Activated CD4-positive, alpha-beta T cell treated with anti-CD3 and anti-CD28 coated beads for 4 hours (primary cell): ENCODE measurements at regions not wholly inside any gene's neighbourhood (a gene's known extent, or its start where the extent isn't known, plus 50 kb on each side); places are given as distances from the start of the nearest gene placed in this dataset.

ENCODE experiments used
- DNase-seq, 2 donors: peaks; one replicate each; pipeline ENCODE4 v3.0.0-alpha.2; 2020

DNA sequence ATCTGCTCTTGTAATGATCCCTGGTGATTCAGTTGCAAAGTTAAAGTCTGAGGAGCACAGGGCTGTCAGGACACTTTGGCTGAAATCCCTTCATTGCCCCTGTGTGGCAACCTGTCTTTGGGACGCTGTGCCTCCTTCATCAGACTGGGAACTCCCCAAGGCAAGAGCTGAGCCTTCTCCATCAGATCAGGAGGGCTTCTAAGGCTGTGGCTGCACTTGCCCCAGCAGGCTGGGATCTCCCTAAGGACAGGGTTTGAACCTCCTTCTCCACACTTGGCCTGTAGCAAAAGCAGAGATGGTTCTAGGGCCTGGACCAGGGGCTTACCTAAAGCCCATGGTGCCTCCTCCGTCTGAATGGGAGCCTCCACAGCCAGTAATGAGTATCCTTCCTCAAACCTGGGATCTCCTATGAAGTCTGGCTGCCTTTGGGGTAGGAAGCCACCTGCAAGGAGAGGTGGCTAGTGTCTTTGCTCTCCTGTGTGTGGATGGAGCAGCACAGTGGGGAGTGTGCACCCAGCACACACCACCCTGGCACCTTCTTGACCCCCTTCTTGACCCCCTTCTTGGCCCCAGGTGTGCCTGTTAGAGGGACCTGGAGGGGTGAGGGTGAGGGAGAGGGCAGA, 79.0 kb upstream of the NKD1 start:
- no peak for DNase-seq

DNA sequence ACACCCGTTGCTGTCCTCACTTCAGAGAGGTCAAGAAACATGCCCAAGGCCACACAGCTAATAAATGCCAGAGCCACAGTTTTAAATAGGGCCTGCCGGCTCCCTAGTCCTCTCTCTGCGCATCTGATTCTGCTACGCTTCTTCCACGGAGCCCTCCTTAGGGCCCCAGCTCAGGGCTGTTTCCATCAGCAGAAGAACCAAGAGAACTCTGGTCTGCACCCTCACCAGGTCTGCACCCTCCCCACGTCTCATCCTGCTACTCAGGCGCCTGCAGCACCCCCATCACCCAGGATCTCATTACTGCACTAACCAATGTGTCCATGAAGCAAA, 79.5 kb upstream of the NKD1 start:
- DNase-seq, result no peak

DNA sequence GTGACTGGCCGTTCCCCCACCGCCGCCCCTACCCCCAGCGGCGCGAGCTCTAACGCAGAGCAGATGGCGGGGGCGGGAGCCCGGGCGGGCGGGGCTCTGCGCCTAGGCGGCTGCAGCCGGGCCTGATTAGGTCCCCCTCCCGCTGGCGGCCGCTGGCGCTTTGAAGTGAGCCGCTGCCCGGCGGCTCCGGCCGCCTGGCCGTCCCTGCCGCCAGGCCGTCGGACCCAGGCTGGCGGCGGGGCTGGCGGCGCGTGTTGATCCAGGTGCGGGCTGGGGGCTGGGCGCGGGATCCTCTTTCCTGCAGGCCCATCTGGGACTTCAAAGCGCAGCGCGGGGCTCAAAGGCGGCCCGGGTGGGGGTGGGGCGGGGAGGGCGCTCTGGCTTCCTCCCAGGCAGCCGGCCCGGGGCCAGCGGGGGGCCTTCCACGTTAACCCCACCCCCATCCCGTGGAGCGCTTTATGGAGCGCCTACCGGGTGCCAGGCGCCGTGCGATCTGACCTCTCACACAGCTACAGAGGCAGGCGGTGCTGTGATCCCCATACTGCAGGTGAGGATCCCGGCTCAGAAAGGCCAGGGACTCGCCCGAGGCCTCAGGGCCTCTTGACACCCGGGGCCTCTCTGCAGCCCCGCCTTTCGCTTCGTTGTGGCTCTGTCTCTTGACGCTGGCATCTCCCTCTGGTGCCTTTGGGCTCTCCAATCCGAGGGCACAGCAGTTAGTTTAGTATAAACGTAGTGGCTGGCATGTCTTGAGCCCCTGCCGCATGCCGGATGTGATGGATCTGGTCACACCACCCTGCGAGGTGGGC, 80.0 kb upstream of the NKD1 start:
- DNase-seq, result no peak

DNA sequence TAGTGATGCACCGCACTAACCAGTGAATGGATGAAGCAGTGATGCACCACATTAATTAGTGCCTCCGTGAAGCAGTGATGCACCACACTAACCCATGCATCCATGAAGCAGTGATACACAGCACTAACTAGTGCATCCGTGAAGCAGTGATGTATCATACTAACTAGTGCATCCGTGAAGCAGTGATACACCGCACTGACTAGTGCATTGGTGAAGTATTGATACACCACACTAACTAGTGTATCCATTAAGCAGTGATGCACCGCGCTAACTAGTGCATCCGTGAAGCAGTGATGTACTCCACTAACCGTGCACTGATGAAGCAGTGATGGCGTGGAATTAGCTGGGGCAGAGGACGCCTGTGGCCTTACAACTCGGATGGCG, 80.6 kb upstream of the NKD1 start:
- DNase-seq, result no peak

DNA sequence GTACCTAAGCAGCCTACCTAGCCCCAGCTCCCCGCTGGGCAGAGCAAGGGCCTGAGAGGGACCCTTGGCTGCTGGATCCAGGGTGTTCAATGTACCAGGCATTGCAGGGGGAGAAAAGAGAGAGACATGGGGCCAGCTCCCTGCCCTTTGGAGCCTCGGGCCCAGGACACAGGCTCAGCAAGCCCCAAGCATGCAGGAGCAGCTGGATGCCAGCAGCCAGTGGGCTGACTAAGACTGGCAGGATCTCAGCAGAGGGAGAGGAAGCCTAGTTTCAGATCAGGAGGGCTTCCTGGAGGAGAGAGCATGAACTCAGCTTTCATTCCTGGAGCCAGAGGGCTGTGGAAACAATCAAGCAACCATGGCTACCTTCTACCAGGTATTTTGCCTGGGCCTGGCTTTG, 82.0 kb upstream of the NKD1 start:
- no peak for DNase-seq

DNA sequence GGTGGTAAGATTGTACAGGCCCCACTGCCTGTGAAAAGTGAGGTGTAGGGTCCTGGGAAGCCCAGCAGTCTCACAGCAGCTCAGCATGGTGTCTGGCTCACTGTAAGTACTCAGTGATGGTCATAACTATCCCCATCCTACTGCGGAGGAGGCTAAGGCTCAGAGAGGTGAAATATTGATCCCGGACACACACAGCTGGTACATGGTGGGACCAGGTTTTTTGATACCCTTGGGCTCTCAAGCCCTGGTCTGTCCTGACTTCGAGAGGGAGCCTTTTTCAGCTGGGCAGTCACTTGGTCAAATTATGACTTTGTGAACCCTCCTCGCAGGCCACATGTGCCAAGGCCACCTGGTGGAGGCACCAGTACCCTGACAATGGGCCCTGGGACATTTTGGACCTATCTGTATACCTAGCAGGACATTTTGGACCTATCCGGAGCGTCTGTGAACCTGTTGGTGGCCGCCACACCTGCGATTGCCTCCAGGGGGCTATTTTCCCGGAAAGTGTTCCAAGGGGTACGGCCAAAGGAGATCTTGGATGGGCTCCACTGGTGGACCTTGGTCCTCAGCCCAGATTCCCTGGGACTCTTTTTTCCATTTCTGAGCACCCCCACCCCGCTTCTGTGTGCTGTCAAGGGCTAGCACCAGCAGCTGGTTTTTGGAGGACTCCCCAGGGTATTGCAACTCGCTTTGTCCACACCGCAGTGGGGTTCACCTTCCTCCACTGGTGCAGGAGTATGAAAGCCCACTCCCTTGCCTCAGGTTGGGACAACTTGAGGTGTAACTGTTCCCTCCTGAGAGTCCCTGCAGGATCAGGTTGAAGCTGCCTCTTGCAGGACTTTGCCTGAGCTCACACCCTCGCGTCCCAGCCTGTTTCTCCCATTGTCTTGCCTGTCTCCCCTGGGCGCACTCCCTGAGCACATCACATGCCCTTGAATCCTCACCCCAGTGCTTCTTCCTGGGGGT, 83.6 kb upstream of the NKD1 start:
- no peak for DNase-seq

DNA sequence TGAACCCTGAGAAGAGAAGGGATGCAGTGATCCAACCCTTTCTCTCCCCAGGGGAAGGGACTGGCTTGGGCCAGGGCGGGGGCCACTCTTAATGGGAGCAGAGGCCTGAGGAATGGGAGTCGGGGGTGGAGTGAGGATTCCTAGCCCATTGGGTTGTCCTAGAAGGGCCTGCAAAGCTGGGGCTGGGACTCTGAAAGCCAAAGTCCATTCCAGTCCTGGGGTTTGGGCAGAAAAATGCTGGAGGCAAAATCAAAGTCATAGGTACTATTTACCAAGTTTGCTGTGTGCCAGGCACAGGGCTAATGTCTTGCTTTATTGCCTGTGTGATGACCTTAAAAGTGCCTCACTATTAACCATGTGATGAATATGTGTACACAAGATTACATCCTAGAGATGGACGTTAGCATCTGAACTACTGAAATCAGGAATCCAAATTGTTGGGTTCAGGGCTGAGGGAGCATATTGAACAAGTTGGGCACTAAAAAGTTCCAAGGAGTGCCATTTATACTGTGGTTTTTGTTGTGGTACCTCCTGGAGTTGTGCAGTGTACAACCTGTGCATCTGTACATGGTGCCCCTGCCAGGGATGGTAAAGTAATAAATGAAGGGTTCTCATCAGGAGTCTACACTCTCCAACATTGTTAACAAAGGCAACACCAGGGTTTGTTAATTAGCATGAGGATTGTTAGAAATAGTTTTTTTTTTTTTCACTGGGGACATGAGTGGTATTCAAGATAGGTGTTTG, 84.4 kb upstream of the NKD1 start:
- no peak for DNase-seq

DNA sequence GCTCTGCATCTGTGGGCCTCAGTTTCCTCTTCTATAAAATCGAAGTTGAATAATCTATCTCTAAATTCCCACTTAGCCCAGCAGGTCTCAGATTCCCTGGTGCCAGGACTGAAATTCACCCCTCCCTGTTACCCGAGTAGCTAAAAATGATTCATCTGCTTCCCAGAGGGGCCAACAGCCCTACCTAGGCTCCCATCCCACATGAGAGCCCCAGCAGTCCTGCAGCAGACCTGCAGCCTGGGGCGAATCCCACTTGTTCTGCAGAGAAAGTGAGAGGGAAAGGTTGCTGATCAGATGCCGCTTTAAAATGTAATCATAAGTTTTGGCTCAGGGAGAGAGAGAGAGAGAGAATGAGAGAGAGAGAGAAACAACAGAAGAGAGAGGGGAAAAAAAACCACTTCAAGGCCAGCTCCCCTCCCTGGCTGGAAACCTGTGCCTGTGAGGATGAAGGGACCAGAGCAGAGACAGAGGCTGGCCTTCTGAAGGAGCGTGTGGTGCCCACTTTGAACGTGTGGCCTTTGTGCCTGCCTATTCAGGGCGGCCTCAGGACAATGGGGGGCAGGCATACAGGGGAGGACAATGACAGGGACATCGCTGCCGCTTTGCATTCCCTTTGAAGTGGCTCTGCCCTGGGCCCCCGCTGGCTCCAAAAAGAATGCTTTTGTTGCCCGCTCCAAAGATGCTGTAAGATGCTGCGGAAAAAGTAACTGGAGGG, 85.2 kb upstream of the NKD1 start:
- no peak for DNase-seq

DNA sequence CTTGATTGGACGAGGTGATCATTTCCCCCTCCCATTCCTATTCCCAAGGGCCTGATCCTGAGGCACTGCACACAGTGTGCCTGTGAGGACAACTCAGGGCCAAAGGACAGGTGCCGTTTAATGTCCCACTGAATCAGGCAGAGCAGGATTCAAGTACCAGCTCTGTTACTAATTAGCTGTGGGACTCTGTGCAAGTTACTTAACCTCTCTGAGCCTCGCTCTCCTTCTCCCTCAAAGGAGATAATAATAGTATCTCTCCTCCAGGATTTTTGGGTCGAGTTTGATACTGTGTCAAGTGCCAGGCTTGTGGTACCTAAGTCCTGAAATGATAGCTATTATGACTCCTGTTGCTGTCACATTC, 86.8 kb upstream of the NKD1 start:
- no peak for DNase-seq

DNA sequence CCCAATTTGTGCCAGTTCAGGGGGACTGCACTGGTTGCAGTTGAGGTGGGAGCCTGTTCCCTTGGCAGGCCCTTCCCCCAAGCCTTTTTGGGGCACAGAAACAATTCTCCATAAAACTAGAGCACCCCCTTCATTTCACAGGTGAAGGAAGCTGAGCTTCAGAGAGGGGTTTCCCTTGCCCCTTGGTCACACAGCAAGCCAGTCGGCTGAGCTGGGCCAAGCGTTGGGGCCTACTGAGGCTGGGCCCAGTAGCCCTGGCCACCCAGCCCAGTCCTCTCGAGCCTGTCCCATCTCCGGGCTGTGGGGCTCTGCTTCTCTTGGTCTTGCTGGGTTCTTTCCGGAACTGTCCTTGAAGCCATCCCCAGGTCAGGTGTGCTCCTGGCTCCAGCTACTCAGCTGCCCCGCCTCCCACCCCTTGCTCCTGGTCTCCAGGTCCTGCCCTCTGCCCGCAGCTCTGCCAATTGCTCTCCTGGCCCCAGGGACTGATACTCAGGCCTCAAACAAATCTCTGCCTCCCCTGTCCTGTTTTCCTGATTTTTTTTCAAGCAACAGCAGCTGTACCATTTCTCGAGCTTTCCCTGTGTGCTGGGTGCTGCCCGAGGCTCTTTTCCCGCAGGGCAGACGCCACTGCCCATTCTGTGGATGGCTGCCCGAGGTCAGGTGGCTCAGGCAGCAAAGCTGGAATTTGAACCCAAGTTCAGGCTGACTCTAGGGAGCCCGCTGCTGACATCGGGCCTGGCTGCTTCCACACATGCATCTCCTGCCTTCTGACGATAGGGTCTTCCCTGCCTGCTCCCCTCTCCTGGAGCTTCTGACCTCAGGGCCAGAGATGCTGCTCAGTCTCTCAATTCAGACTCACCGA, 87.4 kb upstream of the NKD1 start:
- no peak for DNase-seq

DNA sequence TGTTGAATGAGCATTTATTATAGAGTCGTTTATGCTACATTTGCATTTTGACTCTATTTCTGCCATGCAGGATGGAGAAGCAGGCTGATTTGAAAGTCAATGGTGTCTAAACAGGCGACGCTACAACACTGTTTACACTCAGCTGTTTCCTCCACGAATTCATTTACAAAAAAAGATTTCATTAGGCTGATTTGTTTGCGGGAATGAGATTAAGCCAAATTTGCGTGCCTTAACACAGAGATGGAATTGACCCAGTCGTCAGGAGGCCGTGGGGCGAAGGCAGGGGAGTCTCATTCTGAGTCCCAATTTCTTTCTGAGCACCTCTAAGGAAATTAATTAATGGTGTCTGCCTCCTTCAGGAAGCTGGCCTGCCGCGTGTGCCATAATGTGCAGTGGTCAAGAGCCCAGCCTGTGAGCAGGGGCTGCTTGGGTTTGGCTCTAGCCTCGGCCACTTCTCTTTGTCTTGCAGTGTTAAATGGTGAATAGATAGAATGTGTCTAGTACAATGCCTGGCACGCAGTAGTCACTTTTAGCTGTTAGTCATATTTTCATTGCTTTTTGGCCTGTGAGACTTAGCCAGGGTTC, 88.6 kb upstream of the NKD1 start:
- no peak for DNase-seq

DNA sequence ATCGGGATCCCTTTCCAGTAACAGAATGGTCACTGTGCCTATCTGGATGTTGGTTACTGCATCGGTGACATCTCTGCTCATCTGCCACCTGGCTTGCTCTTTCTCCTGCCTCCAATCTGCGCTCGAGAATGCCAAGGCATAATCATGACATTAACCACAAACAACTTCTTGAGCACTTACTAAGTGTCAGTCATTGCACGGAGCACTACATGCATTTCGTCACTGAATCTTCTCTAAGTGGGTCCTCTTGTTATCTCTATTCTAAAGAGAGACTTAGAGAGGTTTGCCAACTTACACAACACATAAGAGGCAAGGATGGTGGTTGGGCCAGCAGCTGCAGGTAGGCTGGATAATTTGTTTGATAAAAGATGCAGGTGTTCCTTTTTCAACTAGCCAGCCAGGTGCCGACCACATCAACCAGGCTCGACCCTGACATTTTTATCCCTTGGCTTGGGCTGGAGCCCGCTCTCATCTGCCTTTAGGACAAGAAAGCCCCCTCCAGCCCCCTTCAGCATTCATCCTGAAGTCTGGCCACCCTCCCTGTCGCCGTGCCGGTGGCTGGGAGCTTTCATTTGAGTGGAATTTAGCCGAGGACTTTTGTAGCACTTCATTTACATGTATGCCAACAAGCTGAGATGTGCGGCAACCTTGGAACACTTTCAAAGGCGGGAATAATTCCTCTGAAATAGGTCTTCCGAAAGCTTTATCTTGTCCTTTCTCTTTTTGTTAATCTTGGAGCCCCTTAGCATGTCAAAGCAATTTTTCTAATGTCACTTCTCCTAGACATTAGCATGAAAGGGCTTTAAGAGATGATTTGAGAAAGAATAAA, 89.3 kb upstream of the NKD1 start:
- DNase-seq, result no peak

DNA sequence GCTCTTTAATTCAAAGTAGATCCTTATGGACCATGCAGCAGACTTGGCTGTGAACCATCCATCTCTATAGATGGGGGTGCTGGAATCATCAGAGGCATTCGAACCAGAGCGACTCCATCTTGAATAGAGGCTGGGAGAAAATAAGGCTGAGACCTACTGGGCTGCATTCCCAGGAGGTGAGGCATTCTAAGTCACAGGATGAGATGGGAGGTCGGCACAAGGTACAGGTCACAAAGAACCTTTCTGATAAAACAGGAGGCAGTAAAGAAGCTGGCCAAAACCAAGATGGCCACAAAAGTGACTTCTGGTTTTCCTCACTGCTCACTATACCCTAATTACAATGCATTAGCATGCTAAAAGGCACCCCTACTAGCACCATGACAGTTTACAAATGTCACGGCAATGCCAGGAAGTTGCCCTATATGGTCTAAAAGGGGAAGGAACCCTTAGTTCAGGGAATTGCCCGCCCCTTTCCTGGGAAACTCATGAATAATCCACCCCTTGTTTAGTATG, 89.2 kb upstream of the BRD7 start:
- DNase-seq, result no peak

DNA sequence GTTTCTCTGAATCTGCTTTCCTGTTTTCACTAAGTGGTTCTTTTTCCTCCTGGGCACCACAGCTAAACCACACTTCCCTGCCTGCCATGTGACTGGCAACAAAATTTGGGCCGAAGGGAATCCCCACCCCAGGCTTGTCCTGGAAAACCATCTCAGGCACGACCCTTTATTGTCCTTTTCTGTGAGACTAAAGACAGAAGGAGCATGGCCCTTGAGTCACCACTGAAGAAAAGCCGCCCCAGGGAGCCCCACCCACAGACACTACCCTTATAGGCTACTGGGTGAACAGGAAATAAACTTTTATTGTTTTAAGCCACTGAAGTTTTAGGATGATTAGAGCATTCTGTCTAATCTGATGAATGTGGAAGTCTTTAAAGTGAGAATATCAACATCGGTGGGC, 88.6 kb upstream of the BRD7 start:
- no peak for DNase-seq

DNA sequence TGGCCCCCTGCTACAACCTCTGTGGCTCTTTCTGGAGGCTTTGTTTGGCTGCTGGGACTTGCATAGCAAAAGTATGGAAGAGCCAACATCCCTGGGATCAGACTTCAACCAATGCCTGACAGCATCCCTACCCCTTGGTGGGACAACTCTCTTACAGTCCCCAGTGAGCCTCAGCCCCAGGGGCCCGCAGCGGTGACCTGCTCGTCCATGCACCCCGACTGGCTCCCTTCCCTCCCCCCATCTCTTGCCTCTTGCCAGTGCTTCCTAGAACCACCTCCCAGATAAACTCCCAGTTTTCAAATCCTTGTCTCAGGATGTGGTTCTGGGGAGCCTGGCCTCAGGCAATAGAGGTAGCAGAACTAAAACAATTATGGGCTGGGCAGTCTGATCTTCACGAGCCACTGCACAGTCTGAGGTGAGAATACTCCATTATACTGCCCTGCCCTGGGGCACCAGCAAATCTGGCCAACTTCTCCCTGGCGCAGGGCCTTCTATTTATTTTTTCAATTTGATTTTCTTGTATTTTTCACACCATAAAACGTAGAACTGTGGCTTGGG, 86.6 kb upstream of the BRD7 start:
- DNase-seq, result no peak

DNA sequence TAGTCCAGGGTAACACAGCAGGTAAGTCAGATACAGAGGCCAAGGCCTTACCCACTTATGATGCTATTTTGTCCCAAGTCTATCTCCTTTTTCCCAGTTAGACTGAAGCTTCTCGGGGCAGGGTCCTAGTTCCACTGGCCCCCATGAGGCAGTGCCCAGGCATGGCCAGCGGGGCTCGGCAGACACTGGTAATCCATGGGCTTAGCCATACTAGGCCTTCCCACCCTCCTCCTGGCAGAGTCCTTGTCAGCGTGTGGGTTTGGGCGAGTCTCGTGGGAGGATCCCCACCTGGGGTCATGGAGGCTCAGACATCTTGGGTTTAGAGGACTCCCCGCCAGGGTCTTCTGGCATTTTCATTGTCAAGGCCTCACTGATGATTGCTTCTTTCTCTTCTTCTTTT, 84.7 kb upstream of the BRD7 start:
- DNase-seq, result no peak

DNA sequence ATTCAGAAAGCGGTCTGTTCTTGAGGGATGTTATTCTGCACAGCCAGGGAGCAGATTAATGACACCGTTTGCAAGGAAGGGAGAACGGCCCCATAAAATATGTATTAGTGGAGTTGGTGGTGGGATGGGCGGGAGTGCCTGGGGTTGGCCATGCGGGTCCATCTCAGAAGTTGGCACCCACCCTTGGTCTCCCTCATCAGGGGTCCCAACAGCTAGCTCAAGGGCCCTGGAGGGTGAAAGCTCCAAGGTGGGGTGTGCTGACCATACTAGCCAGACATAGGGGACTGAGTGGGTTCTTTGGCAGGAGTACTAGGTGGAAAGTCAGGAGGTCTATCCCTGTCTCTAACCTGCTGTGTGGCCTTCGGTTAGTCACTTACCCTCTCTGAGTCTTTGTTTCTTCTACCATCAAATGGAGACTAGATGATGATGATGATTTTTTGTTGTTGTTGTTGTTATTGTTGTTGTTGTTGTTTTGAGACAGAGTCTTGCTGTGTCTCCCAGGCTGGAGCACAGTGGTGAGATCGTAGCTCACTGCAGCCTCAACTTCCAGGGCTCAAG, 83.2 kb upstream of the BRD7 start:
- DNase-seq, result no peak

DNA sequence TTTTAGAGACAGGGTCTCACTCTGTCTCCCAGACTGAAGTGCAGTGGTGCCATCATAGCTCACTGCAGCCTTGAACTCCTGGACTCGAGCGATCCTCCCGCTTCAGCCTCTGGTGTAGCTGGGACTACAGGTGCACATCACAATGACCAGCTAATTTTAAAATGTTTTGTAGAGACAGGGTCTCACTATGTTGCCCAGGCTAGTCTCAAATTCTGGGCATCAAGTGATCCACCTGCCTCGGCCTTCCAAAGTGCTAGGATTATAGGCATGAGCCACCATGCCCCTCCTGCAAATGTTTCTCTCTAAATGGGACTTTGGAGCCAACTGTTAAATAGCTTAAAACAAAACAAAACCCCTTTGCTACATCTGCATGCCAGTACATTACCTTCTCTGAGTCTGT, 82.2 kb upstream of the BRD7 start:
- DNase-seq, result no peak

DNA sequence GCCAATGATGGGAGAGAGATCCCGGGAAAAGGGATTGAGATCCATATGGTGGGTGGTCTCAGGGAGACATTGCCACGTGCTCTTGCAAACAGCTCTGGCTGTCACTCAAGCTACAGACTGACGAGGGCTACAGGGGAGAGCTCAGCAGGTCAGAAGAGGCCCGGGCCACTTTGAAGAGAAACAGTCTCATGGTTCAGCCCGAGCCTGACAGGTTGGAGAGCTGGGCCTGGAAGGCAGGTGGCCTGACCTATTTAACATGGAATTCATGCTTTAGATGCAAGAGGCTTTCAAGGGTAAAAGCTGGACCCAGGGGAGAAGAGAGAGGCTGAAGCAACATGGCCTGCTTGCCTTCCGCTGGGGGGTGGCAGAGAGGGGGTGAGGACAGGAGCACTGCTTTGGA, 81.0 kb upstream of the BRD7 start:
- DNase-seq, result no peak
